GM12873 (cell line): ENCODE measurements at regions not wholly inside any gene's neighbourhood (a gene's known extent, or its start where the extent isn't known, plus 50 kb on each side); places are given as distances from the start of the nearest gene placed in this dataset.

Experiments
- TF ChIP-seq, protein P1 (sequence below): IDR thresholded peaks from 2 replicates; pipeline ENCODE4 v1.5.1; 2012; ENCODE audit warnings: low read depth, mild to moderate bottlenecking, moderate library complexity, low read length, control low read depth; ENCODE audit not compliant: insufficient read depth; ENCODE audit errors: missing control alignments

DNA sequence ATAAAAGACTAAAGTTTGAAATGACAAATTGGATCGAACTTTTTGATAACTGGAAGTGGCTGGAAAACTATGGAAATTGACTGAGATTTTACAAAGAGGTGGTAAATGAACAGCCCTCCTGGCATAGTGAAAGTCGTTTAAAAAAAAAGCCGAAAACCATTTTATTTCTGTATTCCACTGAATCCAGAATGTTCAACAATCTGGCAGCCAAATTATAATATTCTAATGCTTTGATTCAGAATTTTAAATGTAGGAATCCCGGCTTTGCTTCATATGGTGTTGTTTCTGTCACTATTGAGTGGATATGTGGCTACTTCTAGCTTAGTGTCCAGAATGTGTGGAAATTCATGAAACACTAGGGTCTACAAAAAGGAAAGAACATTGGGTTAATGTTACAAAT lies 208.9 kb upstream of the DCBLD2 start:
- TF ChIP-seq, protein P1, sequence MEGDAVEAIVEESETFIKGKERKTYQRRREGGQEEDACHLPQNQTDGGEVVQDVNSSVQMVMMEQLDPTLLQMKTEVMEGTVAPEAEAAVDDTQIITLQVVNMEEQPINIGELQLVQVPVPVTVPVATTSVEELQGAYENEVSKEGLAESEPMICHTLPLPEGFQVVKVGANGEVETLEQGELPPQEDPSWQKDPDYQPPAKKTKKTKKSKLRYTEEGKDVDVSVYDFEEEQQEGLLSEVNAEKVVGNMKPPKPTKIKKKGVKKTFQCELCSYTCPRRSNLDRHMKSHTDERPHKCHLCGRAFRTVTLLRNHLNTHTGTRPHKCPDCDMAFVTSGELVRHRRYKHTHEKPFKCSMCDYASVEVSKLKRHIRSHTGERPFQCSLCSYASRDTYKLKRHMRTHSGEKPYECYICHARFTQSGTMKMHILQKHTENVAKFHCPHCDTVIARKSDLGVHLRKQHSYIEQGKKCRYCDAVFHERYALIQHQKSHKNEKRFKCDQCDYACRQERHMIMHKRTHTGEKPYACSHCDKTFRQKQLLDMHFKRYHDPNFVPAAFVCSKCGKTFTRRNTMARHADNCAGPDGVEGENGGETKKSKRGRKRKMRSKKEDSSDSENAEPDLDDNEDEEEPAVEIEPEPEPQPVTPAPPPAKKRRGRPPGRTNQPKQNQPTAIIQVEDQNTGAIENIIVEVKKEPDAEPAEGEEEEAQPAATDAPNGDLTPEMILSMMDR: no peak

DNA sequence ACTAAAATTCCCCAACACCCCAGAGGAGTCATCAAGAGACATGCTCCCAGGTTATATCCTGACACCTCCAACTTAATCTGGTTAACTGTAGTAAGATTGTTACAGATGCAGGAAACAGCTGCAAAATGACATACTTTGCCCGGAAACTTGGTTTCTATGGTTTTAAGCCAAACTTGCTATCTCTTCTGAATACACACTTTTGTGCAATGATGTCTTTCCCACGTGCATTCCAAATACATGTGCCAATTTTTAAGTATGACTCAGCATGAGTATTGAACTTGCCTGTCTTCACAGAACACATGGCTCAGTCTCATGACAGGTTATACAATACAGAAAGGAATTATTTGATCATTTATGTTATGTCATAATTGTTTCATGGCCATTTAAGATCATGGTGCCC lies 207.0 kb upstream of the DCBLD2 start:
- TF ChIP-seq, protein P1: no peak

DNA sequence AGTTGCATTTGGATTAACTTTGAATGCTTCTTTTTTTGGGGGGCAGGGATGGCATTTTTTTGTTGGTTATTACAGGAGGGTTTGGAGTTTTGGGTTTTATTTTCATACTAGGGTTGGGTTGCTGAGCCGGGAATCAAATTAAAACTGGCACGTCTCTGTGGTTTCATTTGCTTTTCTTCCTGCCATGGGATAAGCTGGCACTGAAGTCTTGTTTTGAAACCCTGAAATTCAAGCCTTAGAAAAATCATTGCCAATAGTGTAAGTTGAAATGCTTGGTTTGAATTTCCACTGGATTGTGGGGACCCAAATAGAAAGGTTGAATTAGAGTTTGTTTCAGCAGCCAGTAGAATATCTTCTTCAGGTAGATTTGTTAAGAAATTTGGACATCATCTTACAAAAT lies 193.1 kb upstream of the DCBLD2 start:
- TF ChIP-seq, protein P1: no peak

DNA sequence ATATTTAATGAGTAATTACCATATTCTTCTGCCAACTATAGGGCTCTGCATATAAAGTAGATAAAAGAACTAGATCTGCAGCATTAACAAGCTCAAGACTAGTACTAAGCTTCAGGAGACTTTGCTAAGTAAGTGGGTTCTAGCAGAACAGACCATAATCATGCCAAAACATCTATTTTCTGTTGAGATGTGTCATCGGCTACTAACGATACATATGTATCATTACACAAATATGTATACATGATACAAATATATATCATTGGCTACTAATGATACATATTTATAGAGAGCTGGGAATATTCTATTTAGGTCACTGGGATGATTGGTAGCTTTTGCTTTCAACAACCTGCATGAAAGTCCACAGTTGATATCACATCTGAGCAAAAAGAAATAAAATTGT lies 185.8 kb upstream of the DCBLD2 start:
- TF ChIP-seq, protein P1: no peak

DNA sequence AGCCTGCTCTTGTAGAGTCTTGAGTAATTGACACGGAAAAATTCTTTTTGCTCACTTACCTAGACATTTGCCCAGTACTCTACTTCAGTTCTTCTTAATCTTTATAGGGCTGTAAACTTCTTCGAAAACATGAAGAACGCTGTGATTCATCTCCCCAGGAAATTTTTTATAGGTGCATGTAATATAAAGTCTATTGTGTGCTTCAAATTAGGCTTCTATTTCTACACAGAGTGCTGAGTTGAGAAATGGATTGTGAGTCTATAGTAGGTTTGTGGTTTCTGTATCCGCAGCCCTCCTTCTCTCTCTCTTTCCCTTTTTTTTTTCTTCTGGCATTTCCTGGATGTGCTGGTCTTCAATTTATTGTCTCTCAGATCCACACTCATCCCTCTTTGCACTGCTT lies 183.3 kb upstream of the DCBLD2 start:
- TF ChIP-seq, protein P1: no peak

DNA sequence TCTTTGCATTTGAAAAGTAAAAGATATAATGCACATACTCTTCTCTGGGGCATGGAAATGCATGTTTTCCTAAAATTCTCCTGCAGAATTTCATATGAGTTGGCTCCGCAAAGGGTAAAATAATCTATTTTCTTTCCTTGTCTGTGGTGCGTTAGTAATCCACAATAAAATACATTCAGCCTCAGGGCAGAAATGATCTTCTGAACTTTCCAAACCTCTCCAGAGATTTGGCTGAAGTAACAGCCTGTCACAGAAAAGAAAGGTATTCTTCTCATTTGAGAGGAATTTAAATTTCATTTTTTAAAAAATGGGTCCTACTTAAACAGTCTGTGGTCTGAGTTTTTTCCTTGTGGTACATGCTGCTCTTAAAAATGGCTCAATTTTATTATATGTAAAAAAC lies 182.7 kb upstream of the DCBLD2 start:
- TF ChIP-seq, protein P1: no peak

GRCh38 chr3:99071096-99071495 lies 169.6 kb upstream of the DCBLD2 start:
- TF ChIP-seq, protein P1: no peak
